GM19351 (cell line): ENCODE measurements at regions not wholly inside any gene's neighbourhood (a gene's known extent, or its start where the extent isn't known, plus 50 kb on each side); places are given as distances from the start of the nearest gene placed in this dataset.
"Not testable (repeated sequence)": the region's sequence is repeated elsewhere in the genome, so short reads cannot be mapped to it uniquely, and the experiment has no call there.

Experiments used
- ATAC-seq: cut with Tn5 transposase; IDR thresholded peaks from one replicate; pipeline ENCODE4 v1.9.1; 2021; ENCODE audit warnings: mild to moderate bottlenecking, moderate library complexity; ENCODE audit not compliant: unreplicated experiment

GRCh38 chr20:5696011-5696559 is 54.1 kb upstream of the SHLD1 start:
- no peak for ATAC-seq

GRCh38 chr20:5691918-5692618 is 58.1 kb upstream of the SHLD1 start:
- peak; percentile 100 for ATAC-seq

- ATAC-seq: no peak
Measured at GRCh38 chr20:5689463-5689862, 60.7 kb upstream of the SHLD1 start.

GRCh38 chr20:5688431-5688972 is 61.7 kb upstream of the SHLD1 start:
- no peak for ATAC-seq

GRCh38 chr20:5687884-5688283 is 62.3 kb upstream of the SHLD1 start:
- no peak for ATAC-seq

- no peak for ATAC-seq
Measured at GRCh38 chr20:5686384-5687105, 63.7 kb upstream of the SHLD1 start.

- ATAC-seq: not testable (repeated sequence)
Measured at GRCh38 chr20:5682556-5682955, 67.6 kb upstream of the SHLD1 start.

- ATAC-seq: no peak
Measured at GRCh38 chr20:5680192-5680591, 69.4 kb upstream of the GPCPD1 start.

- no peak for ATAC-seq
Measured at GRCh38 chr20:5678777-5679176, 68.0 kb upstream of the GPCPD1 start.

- ATAC-seq: not testable (repeated sequence)
Measured at GRCh38 chr20:5677944-5678343, 67.1 kb upstream of the GPCPD1 start.

- ATAC-seq: no peak
Measured at GRCh38 chr20:5677389-5677788, 66.6 kb upstream of the GPCPD1 start.

GRCh38 chr20:5675103-5676091 is 64.6 kb upstream of the GPCPD1 start:
- ATAC-seq: no peak

GRCh38 chr20:5674176-5674660 is 63.4 kb upstream of the GPCPD1 start:
- peak; percentile 98 for ATAC-seq

- no peak for ATAC-seq
Measured at GRCh38 chr20:5670874-5671273, 60.1 kb upstream of the GPCPD1 start.

GRCh38 chr20:5670036-5670536 is 59.3 kb upstream of the GPCPD1 start:
- no peak for ATAC-seq

- ATAC-seq: no peak
Measured at GRCh38 chr20:5668529-5668868, 57.7 kb upstream of the GPCPD1 start.

GRCh38 chr20:5667705-5668528 is 57.1 kb upstream of the GPCPD1 start:
- ATAC-seq: no peak

GRCh38 chr20:5665417-5665816 is 54.6 kb upstream of the GPCPD1 start:
- no peak for ATAC-seq

- no peak for ATAC-seq
Measured at GRCh38 chr20:5663396-5663795, 52.6 kb upstream of the GPCPD1 start.

- ATAC-seq: no peak
Measured at GRCh38 chr20:5662769-5663168, 52.0 kb upstream of the GPCPD1 start.
